Astrocyte of the spinal cord (primary cell): ENCODE measurements at regions not wholly inside any gene's neighbourhood (a gene's known extent, or its start where the extent isn't known, plus 50 kb on each side); places are given as distances from the start of the nearest gene placed in this dataset.

Source experiments
- DNase-seq: peaks from one replicate; pipeline ENCODE4 v3.0.0; 2011; ENCODE audit warnings: low read depth, low spot score
- H3K4me3 ChIP-seq: 2 replicates; pipeline ENCODE4 v1.5.1; 2011; ENCODE audit warnings: low read depth, mild to moderate bottlenecking, low read length, moderate library complexity
- in situ Hi-C: cut with HindIII; loops from 2 replicates; pipeline ENCODE4 v1.10.0; 2017; ENCODE audit warnings: low sequenced_read_pairs
- TF ChIP-seq, protein P1 (sequence below): IDR thresholded peaks from 2 replicates; pipeline ENCODE4 v1.5.1; 2012; ENCODE audit warnings: low read depth, mild to moderate bottlenecking, low read length, inconsistent platforms

DNA sequence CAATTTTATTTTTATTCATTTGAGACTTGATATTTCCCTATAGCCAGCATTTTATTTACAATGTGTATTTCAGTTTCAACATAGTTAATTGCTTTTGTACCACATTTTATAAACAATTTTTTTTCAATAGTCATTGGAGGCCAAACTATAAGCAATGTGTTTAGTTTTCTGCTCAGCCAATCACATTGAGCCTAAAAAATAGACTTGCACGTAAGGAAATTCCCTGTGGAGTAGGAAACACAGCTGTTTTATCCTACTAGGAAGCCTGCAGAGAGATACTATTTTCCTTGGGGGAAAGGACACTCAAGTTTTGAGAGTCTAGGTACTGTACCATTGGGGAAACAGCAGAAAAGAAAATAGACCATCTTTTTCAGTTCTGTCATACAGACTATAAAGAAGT lies 410.2 kb upstream of the GOT2 start:
- no peak for DNase-seq
- in situ Hi-C loops: no loop called here
- TF ChIP-seq, protein P1, sequence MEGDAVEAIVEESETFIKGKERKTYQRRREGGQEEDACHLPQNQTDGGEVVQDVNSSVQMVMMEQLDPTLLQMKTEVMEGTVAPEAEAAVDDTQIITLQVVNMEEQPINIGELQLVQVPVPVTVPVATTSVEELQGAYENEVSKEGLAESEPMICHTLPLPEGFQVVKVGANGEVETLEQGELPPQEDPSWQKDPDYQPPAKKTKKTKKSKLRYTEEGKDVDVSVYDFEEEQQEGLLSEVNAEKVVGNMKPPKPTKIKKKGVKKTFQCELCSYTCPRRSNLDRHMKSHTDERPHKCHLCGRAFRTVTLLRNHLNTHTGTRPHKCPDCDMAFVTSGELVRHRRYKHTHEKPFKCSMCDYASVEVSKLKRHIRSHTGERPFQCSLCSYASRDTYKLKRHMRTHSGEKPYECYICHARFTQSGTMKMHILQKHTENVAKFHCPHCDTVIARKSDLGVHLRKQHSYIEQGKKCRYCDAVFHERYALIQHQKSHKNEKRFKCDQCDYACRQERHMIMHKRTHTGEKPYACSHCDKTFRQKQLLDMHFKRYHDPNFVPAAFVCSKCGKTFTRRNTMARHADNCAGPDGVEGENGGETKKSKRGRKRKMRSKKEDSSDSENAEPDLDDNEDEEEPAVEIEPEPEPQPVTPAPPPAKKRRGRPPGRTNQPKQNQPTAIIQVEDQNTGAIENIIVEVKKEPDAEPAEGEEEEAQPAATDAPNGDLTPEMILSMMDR: no peak
- no peak overlapping the region for H3K4me3 ChIP-seq

DNA sequence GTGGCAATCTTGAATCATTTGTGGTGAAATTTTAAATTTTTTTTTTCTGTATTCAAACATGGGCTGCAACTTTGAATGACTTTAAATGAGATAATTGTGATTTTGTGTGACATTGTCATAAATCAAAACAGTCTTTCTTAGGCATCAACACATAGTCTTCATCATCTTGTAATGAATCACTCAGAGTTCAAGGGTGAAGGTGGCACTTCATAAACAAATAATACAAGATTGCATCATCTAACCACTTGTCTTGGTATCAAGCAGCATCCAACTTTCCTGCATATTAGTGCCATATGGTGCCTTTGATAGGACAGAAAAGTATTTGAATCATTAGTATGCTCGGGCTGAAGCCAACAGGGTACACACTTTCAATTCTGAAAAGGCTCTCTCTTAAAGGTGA lies 392.4 kb upstream of the GOT2 start:
- in situ Hi-C loops: no loop called here
- TF ChIP-seq, protein P1: no peak
- H3K4me3 ChIP-seq: no peak overlapping the region
- no peak for DNase-seq

DNA sequence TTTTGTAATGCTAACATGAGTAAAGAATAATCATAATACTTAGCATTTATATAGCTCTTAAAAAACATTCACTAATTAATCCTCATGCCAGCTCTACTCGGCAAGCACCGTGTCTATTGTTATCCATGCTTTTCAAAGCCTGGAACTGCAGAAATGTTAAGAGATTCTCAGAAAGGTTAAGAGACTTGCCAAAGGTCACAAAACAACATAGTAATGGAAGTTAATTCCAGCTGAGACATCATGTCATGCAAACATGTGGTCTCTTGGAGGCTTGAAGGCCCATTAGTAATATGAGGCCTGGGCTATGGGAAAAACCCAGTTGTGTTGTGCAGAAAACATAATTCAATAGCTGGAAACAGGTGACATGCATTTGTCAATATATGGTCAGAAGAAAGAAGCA lies 389.9 kb upstream of the GOT2 start:
- H3K4me3 ChIP-seq: no peak overlapping the region
- in situ Hi-C loops: no loop called here
- TF ChIP-seq, protein P1: no peak
- DNase-seq: no peak

DNA sequence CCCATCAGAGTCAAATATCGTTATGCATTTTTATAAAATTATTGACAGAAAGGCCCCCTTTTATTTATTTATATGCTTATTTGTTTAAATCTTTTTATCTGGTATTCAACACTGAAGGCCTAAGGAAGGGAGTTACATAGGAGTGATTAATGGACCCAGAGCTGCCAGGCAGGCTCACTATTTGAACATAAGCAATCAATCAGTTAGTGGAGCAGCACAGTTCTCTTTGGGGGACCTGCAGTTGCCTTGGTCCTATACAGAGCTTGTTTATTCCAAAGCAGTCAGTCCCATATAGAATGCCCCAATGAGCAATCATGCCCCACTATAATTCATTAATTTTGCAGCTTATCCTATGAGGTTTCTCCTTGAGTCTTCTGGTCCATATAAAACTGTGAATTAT lies 389.4 kb upstream of the GOT2 start:
- H3K4me3 ChIP-seq: no peak overlapping the region
- no peak for DNase-seq
- TF ChIP-seq, protein P1: no peak
- in situ Hi-C loops: no loop called here

DNA sequence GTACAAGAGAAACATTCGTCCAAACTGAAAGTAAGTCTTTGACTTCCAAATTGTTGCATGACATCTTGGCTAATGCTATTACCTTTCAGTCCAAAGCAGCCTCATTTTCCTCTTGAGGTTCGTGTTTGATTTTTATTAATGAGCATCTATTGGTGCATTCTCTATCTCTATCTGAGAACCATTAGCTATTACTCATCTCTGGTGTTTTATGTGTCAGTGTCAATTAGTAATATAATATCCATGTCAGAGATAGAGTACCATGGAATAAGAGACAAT lies 388.1 kb upstream of the GOT2 start:
- TF ChIP-seq, protein P1: no peak
- H3K4me3 ChIP-seq: no peak overlapping the region
- in situ Hi-C loops: no loop called here
- no peak for DNase-seq

DNA sequence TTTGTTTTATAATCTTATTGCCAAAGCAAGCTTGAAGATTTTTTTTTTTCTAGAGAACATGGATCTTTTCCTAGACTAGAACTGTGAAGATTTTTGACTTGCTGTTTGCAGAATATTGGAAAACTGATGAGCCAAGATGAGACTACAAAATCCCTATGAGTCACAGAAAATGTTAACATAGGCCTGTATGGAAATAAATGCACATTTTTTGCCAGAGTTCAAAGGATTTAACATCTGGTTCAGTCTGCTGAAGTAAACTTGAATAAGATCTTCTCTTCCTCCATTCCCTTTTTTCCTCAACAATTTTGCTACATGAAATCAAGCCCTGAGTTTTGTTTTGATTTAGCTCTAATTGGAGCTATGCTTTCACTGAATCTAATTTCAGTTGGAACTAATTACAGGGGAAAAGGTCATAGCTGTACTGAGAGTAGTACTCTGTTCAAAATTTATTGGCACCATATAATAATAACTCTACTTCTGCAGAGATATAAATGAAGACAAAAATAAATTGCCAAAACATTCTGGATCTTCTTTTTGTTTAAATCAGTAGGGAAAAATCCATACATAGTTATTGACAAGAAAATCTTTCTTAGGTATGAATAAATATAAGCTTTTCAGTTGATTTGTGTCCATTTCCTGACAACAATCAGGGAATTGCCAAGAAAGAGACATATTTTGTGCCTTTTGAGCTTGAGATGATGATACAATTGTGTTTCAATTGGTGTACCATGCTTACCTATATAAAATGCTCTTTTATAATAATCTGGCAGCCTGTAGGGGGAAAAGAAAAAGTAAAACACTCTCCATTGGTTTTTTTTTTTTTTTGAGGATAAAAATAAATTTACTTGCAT lies 387.5 kb upstream of the GOT2 start:
- TF ChIP-seq, protein P1: no peak
- in situ Hi-C loops: no loop called here

More for the DNA sequence above, 387.5 kb upstream of the GOT2 start:
- H3K4me3 ChIP-seq: no peak overlapping the region
- no peak for DNase-seq
